Mucosa of stomach (tissue), 1 donor: ENCODE measurements at regions not wholly inside any gene's neighbourhood (a gene's known extent, or its start where the extent isn't known, plus 50 kb on each side); places are given as distances from the start of the nearest gene placed in this dataset.
"Not testable (repeated sequence)": the region's sequence is repeated elsewhere in the genome, so short reads cannot be mapped to it uniquely, and the experiment has no call there.

Experiments
- H3K27me3 ChIP-seq: one replicate; pipeline ENCODE4 v1.7.0; 2013; ENCODE audit warnings: mild to moderate bottlenecking, low read length; ENCODE audit not compliant: control insufficient read depth, insufficient read depth
- H3K36me3 ChIP-seq: one replicate; pipeline ENCODE4 v1.7.0; 2013; ENCODE audit warnings: low read length; ENCODE audit not compliant: control insufficient read depth, insufficient read depth
- H3K4me1 ChIP-seq: one replicate; pipeline ENCODE4 v1.7.0; 2013; ENCODE audit warnings: mild to moderate bottlenecking, low read length; ENCODE audit not compliant: control insufficient read depth, insufficient read depth
- H3K4me3 ChIP-seq: one replicate; pipeline ENCODE4 v1.7.0; 2013; ENCODE audit warnings: low read length
- H3K9ac ChIP-seq: one replicate; pipeline ENCODE4 v1.7.0; 2013; ENCODE audit warnings: mild to moderate bottlenecking, low read length, moderate library complexity
- H3K9me3 ChIP-seq: one replicate; pipeline ENCODE4 v1.7.0; 2013; ENCODE audit warnings: mild to moderate bottlenecking, low read length, moderate library complexity; ENCODE audit not compliant: control insufficient read depth
- donor health status: Pancreatic carcinoma.

DNA sequence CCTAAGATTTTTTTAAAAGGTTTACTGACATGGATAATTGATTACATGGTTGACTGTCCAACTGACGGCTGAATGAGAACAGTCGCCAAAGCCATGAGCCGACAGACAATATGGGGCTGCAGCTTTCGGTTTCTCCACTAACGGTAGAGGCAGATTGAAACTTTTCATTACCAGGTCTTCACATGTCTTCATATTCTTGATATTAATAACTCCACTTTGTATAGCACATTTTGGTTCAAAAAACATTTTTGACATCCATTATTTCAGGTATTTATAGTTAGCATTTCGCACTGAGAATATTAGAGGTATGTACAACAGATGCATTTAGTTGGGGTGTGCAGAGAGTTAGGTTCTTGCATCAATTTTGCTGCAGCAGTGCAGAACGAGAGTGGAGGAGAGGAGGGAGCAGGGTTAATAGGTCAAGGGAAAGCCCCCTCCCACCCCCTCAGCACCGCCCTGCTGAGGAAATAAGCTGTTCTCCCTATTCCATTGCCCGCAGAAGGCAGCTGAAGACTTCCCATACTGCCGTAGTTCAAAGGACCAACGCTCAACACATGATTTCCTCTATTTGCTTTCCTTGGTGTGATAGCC, 73.6 kb upstream of the ADTRP start:
- H3K4me3 ChIP-seq: no peak overlapping the region
- H3K36me3 ChIP-seq: no peaks in the 10 kb centered on the region

DNA sequence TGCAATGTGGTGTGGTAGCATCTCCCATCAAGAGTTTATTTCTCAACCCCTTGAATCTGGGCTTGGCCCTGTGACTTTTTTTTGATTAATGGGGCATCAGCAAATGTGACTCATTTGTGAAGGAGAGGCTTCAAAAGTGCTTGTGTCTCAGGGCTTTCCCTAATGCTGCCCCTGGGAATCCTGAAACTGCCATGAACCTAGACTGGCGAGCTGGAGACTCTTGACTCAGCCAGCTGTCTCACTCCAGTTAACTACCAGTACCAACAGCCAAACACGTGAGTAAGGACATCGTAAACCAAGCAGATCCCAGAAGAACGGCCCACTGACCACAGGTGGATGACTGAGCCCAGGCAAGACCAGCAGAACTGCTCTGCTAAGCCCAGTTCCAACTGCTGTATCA, 72.8 kb upstream of the ADTRP start:
- no peak overlapping the region for H3K9ac ChIP-seq
- H3K36me3 ChIP-seq: no peaks in the 10 kb centered on the region
- no peak overlapping the region for H3K4me3 ChIP-seq
- no peaks in the 10 kb centered on the region for H3K9me3 ChIP-seq
- no peaks in the 10 kb centered on the region for H3K27me3 ChIP-seq
- H3K4me1 ChIP-seq: peaks cover 8% of the 10 kb centered on the region

More for the DNA sequence above, 73.6 kb upstream of the ADTRP start:
- H3K27me3 ChIP-seq: no peaks in the 10 kb centered on the region
- no peak overlapping the region for H3K9ac ChIP-seq
- H3K9me3 ChIP-seq: no peaks in the 10 kb centered on the region
- peaks cover 8% of the 10 kb centered on the region for H3K4me1 ChIP-seq

DNA sequence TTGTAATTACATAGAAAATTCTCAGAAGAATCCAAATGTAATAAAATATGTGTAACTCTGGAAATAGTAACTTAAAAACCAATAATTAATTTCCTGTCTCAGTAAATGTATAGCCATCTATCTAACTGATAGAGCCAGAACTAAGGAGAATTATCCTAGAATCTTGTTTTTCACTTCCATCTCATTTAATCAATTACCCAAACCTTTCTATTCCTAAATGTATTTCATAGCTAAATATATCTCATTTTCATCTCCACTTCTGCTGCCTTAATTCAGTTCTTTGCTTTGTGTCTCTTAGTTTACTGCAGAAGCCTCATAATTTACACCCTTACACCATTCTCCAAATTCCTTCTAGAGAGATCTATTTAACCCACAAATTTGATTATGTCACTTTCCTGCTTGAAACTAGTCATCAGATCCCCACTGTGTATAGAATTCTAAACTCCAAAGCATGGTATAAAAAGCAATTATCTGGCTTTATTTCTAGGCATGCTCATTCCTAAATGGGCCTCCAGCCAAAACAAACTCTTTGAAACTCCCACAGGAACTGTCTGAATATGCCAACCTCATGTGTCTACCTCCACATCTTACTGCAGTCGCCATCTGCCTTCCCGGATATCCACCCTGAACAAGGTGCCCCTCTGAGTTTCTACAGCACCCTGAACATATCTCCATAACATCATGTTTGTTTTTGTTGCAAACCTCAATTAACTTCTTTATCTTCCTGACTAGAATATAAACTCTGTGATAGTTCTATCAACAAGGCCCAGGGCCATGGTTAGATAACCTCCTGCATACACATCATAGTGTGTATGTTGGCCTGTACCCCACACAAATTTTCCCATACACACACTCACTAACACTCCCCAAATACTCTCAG, 70.5 kb upstream of the ADTRP start:
- no peaks in the 10 kb centered on the region for H3K36me3 ChIP-seq
- no peak overlapping the region for H3K4me3 ChIP-seq
- H3K27me3 ChIP-seq: no peaks in the 10 kb centered on the region
- H3K9me3 ChIP-seq: no peaks in the 10 kb centered on the region
- peaks cover under 1% of the 10 kb centered on the region for H3K4me1 ChIP-seq
- H3K9ac ChIP-seq: no peak overlapping the region

DNA sequence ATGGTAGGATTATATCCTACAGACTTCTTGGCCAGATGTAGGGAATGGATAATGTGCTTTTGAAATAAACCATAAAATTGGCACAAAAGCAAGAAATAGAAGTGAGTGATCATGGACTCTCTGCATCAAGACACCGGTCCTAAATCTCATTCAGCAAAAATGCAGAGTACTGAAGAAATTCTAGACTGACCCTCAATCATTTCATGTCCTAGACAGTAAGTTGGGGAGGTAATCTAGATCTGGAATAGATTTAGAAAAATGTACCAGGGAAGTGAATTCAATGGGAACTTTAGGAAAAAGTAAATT, 69.7 kb upstream of the ADTRP start:
- H3K4me3 ChIP-seq: no peak overlapping the region
- H3K36me3 ChIP-seq: no peaks in the 10 kb centered on the region
- H3K9me3 ChIP-seq: no peaks in the 10 kb centered on the region
- no peaks in the 10 kb centered on the region for H3K4me1 ChIP-seq
- H3K9ac ChIP-seq: no peak overlapping the region
- H3K27me3 ChIP-seq: no peaks in the 10 kb centered on the region

DNA sequence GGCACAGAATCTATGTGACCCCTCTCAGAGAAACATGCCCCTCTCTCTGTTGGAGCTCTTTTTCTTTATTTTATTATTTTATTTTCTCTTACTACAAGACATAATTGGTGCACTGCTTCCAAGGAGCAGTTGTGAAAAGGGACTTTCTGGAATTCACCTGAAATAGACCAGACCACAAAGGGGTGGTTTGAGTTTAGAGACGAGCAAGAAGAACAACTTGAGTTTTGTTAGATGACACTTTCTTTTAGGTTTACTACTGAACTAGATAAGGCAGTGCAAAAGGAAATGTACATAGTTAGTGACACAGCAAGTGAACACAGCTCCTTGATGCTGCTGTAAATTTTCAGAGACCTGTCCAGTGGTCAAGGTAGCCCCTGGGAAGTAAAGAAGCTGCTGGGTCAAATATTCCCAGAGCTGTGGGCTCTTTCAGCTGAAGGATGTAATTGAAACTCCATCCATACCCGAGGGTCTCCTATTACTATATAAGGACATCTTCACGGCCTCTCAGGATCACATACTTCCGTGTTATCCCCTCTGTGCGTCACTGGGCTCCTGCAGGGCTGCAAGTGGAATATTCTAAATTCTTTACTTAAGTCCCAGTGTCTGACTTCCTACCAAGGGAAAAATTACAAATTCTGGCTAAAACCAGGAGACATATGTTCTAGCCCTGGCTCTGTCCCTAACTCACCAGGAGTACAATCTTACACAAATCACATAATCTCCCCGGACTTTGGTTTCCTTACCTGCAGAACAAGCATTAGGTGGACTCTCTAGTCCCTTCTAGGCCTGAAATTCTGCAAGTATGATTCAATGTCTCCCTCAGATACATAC, 69.1 kb upstream of the ADTRP start:
- no peaks in the 10 kb centered on the region for H3K9me3 ChIP-seq
- H3K4me3 ChIP-seq: no peak overlapping the region
- H3K4me1 ChIP-seq: no peaks in the 10 kb centered on the region
- H3K36me3 ChIP-seq: no peaks in the 10 kb centered on the region
- no peak overlapping the region for H3K9ac ChIP-seq
- H3K27me3 ChIP-seq: no peaks in the 10 kb centered on the region

DNA sequence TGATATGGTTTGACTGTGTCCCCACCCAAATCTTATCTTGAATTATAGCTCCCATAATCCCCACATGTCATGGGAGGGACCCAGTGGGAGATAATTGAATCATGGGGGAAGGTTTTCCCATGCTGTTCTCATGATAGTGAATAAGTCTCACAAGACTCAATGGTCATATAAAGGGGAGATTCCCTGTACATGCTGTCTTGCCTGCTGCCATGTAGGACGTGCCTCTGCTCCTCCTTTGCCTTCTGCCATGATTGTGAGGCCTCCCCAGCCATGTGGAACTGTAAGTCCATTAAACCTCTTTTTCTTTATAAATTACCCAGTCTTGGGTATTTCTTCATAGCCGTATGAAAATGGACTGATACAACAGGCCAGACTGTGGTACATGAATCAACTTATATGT, 68.5 kb upstream of the ADTRP start:
- not testable (repeated sequence) for H3K4me1 ChIP-seq, H3K9ac ChIP-seq, H3K27me3 ChIP-seq, H3K9me3 ChIP-seq, H3K36me3 ChIP-seq, H3K4me3 ChIP-seq

DNA sequence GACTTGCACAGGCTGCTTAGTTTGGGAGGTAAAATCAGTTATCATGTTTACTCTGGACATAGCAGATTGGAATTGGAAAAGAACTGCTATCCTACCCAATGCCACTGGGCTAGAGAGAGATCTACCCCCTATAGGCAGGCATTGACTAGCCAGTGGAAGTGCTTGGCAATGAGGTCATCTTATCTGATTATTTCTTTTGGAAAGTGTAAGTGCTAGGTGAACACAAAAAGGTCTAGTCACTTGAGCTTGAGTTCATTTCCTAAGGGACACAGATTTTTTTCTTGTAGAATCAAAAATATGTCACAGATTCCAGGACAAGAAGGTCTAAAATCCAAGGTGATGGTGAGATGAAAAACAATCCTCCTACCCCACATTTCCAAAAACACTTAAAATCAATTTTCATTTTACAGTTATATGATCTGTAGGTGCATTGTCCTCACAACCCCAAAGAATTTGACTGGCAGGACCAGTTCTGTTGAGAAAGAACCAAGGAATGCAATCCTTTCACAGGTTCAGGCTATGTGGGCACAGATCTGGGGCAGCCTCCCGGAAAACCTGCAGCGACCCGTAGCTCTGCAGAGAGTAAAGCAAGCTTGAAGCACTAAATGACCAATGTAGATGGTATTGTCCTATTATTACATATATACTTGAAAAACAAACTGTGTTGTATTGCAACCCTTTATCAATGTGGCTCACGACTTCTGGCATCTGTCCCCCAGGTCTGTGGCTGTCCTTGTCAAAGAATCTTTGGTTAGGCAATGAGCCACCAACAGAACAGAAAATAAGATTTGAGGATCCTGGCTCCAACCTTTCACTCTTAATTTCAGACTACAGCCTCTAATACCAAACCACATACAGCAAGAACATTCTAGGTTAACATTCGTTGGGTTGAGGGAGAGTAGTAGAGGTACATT, 67.3 kb upstream of the ADTRP start:
- no peaks in the 10 kb centered on the region for H3K9me3 ChIP-seq

DNA sequence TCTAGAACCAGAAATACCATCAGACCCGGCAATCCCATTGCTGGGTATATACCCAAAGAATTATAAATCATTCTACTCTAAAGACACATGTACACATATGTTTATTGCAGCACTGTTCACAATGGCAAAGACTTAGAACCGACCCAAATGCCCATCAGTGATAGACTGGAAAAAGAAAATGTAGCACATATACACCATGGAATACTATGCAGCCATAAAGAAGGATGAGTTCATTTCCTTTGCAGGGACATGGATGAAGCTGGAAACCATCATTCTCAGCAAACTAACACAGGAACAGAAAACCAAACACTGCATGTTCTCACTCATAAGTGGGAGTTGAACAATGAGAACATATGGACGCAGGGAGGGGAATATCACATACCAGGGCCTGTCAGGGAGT, 64.2 kb upstream of the ADTRP start:
- H3K4me3 ChIP-seq, H3K9ac ChIP-seq, H3K27me3 ChIP-seq, H3K36me3 ChIP-seq, H3K9me3 ChIP-seq, H3K4me1 ChIP-seq: not testable (repeated sequence)

More for the DNA sequence above, 67.3 kb upstream of the ADTRP start:
- H3K36me3 ChIP-seq: no peaks in the 10 kb centered on the region
- no peak overlapping the region for H3K9ac ChIP-seq
- H3K4me1 ChIP-seq: no peaks in the 10 kb centered on the region
- no peaks in the 10 kb centered on the region for H3K27me3 ChIP-seq
- H3K4me3 ChIP-seq: no peak overlapping the region

DNA sequence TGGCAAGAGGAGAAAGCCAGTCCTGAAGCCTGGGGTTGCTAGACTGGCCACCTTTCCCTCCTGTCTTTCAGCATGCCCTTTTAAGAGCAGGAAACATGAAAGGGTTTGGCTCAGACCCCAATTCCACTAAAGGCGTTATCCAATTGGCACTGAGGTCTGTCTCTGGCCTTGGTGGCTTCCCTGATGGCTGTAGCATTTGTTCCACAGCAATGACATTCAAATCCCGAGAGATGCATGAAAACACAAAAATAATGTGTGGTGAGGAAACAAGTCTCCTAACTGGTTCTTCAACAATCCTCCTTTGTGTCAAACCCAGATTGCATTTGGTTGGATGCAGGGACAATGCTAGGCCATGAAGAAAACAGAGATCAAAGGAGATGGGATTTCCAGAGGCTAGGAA, 56.5 kb upstream of the ADTRP start:
- Histone ChIP-seq H3K9me3 (no peaks in the 10 kb centered on the region), H3K36me3 (no peaks in the 10 kb centered on the region), H3K27me3 (no peaks in the 10 kb centered on the region), H3K4me1 (no peaks in the 10 kb centered on the region), H3K9ac (no peak overlapping the region), H3K4me3 (no peak overlapping the region)

DNA sequence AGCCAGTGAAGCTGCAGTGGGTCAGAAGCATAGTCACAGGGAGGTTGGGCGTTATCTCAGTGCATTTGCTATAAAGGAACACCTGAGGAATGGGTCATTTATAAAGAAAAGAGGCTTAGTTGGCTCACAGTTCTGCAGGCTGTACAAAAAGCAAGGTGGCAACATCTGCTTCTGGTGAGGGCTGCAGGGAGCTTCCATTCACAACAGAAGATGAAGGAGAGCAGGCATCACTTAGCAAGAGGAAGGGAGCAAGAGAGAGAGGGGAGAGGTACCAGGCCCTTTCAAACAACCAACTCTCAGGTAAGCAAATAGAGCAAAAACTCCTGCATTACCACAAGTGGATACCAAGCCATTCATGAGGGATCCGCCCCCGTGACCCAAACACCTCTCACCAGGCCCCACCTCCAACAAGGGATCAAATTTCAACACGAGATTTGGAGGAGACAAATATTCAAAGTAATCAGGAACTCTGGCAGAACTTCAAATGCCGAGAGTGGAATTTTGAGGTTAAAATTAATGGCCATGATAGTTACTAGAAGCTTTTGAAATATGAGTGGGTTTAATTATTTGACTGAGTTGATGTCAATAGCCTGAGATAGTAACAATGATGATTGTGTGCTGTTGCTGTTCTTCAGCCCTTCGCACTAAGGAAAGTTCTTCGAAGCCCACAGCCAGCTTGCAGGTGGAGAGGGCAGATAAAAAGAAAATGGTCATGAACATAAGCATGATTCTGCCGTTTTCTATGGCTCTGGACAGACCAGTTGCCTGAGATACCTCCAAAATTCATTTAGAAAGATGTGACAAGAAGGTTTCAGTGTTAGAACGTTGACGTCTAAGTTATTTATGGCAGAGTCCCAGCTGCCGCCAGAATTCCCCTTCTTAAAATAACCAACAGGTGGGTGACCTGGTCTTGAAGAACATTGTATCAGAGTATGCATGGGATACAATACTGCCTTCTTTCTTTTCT, 55.3 kb upstream of the ADTRP start:
- H3K36me3 ChIP-seq: no peaks in the 10 kb centered on the region
- H3K4me1 ChIP-seq: no peaks in the 10 kb centered on the region
- H3K9me3 ChIP-seq: no peaks in the 10 kb centered on the region
- no peak overlapping the region for H3K4me3 ChIP-seq
- H3K27me3 ChIP-seq: no peaks in the 10 kb centered on the region
- no peak overlapping the region for H3K9ac ChIP-seq

DNA sequence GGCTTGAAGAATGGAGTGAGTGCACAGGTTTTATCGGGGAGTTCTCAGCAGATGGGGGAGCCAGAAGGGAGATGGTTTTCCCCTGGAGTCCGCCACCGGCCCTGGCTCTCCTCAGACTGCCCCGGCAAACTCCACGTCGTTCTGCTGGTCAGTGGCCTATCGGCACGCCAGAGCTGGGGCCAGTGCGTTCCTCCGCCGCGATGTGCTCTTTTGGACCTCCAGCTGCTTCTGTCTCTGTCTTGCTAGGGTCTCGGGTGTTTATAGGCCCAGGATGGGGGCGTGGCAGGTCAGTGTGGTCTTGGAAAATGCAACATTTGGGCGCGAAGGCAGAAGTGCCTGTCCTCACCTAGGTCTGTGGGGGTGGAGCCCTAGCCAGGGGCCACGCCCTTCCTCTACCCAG, 53.0 kb upstream of the ADTRP start:
- Histone ChIP-seq H3K4me1 (no peaks in the 10 kb centered on the region), H3K27me3 (no peaks in the 10 kb centered on the region), H3K36me3 (no peaks in the 10 kb centered on the region), H3K9me3 (no peaks in the 10 kb centered on the region), H3K4me3 (no peak overlapping the region), H3K9ac (no peak overlapping the region)
